ENCODE measurements at regions not wholly inside any gene's neighbourhood (a gene's known extent, or its start where the extent isn't known, plus 50 kb on each side); places are given as distances from the start of the nearest gene placed in this dataset.

- TF ChIP-seq CTCF (conservative IDR thresholded peaks at IDR 0.05; ENCODE audit: low read depth in 2 of 2), result no peak
- TF ChIP-seq CREB1 (CRISPR knock-in tag; IDR thresholded peaks at IDR 0.05; ENCODE audit: low read depth), result no peak
- no peak for TF ChIP-seq REST (IDR thresholded peaks at IDR 0.05; ENCODE audit: unreplicated experiment)
- no peak for TF ChIP-seq EZH2 (IDR thresholded peaks at IDR 0.05; ENCODE audit: low read depth, unreplicated experiment)
- TF ChIP-seq ZNF114 (CRISPR knock-in tag; IDR thresholded peaks at IDR 0.05), result no peak
- TF ChIP-seq EZH2phosphoT487 (IDR thresholded peaks at IDR 0.05; ENCODE audit: unreplicated experiment), result no peak
- TF ChIP-seq NANOG (IDR thresholded peaks at IDR 0.05; ENCODE audit: borderline replicate concordance), result no peak
- TF ChIP-seq, protein P1, sequence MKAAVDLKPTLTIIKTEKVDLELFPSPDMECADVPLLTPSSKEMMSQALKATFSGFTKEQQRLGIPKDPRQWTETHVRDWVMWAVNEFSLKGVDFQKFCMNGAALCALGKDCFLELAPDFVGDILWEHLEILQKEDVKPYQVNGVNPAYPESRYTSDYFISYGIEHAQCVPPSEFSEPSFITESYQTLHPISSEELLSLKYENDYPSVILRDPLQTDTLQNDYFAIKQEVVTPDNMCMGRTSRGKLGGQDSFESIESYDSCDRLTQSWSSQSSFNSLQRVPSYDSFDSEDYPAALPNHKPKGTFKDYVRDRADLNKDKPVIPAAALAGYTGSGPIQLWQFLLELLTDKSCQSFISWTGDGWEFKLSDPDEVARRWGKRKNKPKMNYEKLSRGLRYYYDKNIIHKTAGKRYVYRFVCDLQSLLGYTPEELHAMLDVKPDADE (IDR thresholded peaks at IDR 0.05), result no peak
Measured at GRCh38 chr11:116563028-116563711, 209.6 kb downstream of the BUD13 start (continued).

- no peak overlapping the region for H3K4me2 ChIP-seq
- Mint-ChIP-seq H3K4me3 (no peak overlapping the region), H3K9me3 (no peaks in the 10 kb centered on the region; the same call in 2 of the 3 replicates), H3K27me3 (ENCODE audit: insufficient read depth, low read depth, poor library complexity) (peaks cover 6% of the 10 kb centered on the region), H3K27ac (no peak overlapping the region), H3K36me3 (ENCODE audit: low read depth) (no peaks in the 10 kb centered on the region; the same call in 2 of the 3 replicates), H3K4me1 (no peaks in the 10 kb centered on the region; the same call in 2 of the 3 replicates)
- no peaks in the 10 kb centered on the region for H3K27me3 ChIP-seq (ENCODE audit: insufficient read depth)
- ATAC-seq (no peak), DNase-seq (ENCODE audit: low spot score) (no peak)
- H4K20me1 ChIP-seq (replicated peaks; ENCODE audit: insufficient read depth), result no peaks in the 10 kb centered on the region
- no peaks in the 10 kb centered on the region for H3K36me3 ChIP-seq (ENCODE audit: insufficient read depth)
- H2AFZ ChIP-seq, result no peak overlapping the region
- no peaks in the 10 kb centered on the region for H3K4me1 ChIP-seq (ENCODE audit: insufficient read depth)
- H3K4me3 ChIP-seq, result no peak overlapping the region
- H3K9me2 ChIP-seq (ENCODE audit: insufficient read depth), result no peaks in the 10 kb centered on the region
- H3K27ac ChIP-seq (ENCODE audit: low read depth), result no peak overlapping the region
- no peaks in the 10 kb centered on the region for H3K79me2 ChIP-seq (replicated peaks; ENCODE audit: insufficient read depth)
- H3F3A ChIP-seq (replicated peaks; ENCODE audit: low read depth), result no peaks in the 10 kb centered on the region
- TF ChIP-seq ZNF331 (CRISPR knock-in tag; IDR thresholded peaks at IDR 0.05; ENCODE audit: low read depth) (no peak), CTCF (conservative IDR thresholded peaks at IDR 0.05; ENCODE audit: low read depth in 2 of 2) (no peak), EZH2 (IDR thresholded peaks at IDR 0.05; ENCODE audit: low read depth, unreplicated experiment) (no peak), EZH2phosphoT487 (IDR thresholded peaks at IDR 0.05; ENCODE audit: unreplicated experiment) (no peak), NANOG (IDR thresholded peaks at IDR 0.05; ENCODE audit: borderline replicate concordance) (no peak), STAT1 (IDR thresholded peaks at IDR 0.05; ENCODE audit: unreplicated experiment) (no peak)
Measured at GRCh38 chr11:116560589-116560988, 212.2 kb downstream of the BUD13 start.
